Mesenchymal stem cell (in vitro differentiated cells and primary cell): ENCODE measurements at regions not wholly inside any gene's neighbourhood (a gene's known extent, or its start where the extent isn't known, plus 50 kb on each side); places are given as distances from the start of the nearest gene placed in this dataset.
"Not testable (repeated sequence)": the region's sequence is repeated elsewhere in the genome, so short reads cannot be mapped to it uniquely, and the experiment has no call there.

Experiments
- DNase-seq: peaks from one replicate; pipeline ENCODE4 v3.0.0-alpha.2; 2013
- H2AFZ ChIP-seq: one replicate; pipeline ENCODE4 v1.6.1; 2013; ENCODE audit warnings: low read depth, mild to moderate bottlenecking, control low read depth, inconsistent platforms, low read length, moderate library complexity
- H2AK5ac ChIP-seq: 2 replicates; pipeline ENCODE4 v1.6.1; 2013; ENCODE audit warnings: low read length, moderate library complexity, mild to moderate bottlenecking, inconsistent platforms; ENCODE audit not compliant: severe bottlenecking
- H2BK120ac ChIP-seq: one replicate; pipeline ENCODE4 v1.6.1; 2013; ENCODE audit warnings: low read depth, mild to moderate bottlenecking, inconsistent platforms, low read length, moderate library complexity
- H2BK12ac ChIP-seq, 2 experiments: one replicate each; pipeline ENCODE4 v1.6.1; 2013; ENCODE audit warnings: inconsistent platforms in 2 of 2, low read length in 2 of 2, mild to moderate bottlenecking in 2 of 2, moderate library complexity in 2 of 2, control low read depth in 1 of 2
- H2BK15ac ChIP-seq: one replicate; pipeline ENCODE4 v1.6.1; 2013; ENCODE audit warnings: mild to moderate bottlenecking, low read depth, inconsistent platforms; ENCODE audit not compliant: poor library complexity, severe bottlenecking
- H2BK5ac ChIP-seq: 2 replicates; pipeline ENCODE4 v1.6.1; 2013; ENCODE audit warnings: low read depth, mild to moderate bottlenecking, low read length, control low read depth, inconsistent platforms; ENCODE audit not compliant: poor library complexity, severe bottlenecking
- H3K14ac ChIP-seq, 2 experiments: one replicate each; pipeline ENCODE4 v1.6.1; 2013; ENCODE audit warnings: inconsistent platforms in 2 of 2, low read length in 2 of 2, control low read depth in 1 of 2, mild to moderate bottlenecking in 1 of 2, moderate library complexity in 1 of 2
- H3K18ac ChIP-seq, 2 experiments: one replicate each; pipeline ENCODE4 v1.6.1; 2013; ENCODE audit warnings: inconsistent platforms in 2 of 2, low read length in 2 of 2, control low read depth in 1 of 2, low read depth in 1 of 2, mild to moderate bottlenecking in 1 of 2
- H3K23ac ChIP-seq, 2 experiments: one replicate each; pipeline ENCODE4 v1.6.1; 2013; ENCODE audit warnings: inconsistent platforms in 2 of 2, low read length in 2 of 2, mild to moderate bottlenecking in 2 of 2, moderate library complexity in 2 of 2, control low read depth in 1 of 2
- H3K27ac ChIP-seq: 2 replicates; pipeline ENCODE4 v1.5.1; 2013; ENCODE audit warnings: mild to moderate bottlenecking, moderate library complexity, low read length, control low read depth, inconsistent platforms; ENCODE audit not compliant: poor library complexity, severe bottlenecking
- H3K27me3 ChIP-seq, 2 experiments: 2 replicates each; pipeline versions ENCODE4 v1.6.1 to v1.7.0; 2013; ENCODE audit warnings: low read length in 2 of 2, mild to moderate bottlenecking in 2 of 2, moderate library complexity in 2 of 2, control low read depth in 1 of 2, inconsistent platforms in 1 of 2; ENCODE audit not compliant: control insufficient read depth in 1 of 2, insufficient read depth in 1 of 2
- H3K36me3 ChIP-seq, 2 experiments: 2 replicates each; pipeline versions ENCODE4 v1.6.1 to v1.7.0; 2013; ENCODE audit warnings: low read length in 2 of 2, control low read depth in 1 of 2, inconsistent platforms in 1 of 2, low read depth in 1 of 2, mild to moderate bottlenecking in 1 of 2; ENCODE audit not compliant: insufficient read depth in 2 of 2, control insufficient read depth in 1 of 2
- H3K4ac ChIP-seq, 2 experiments: one replicate each; pipeline ENCODE4 v1.6.1; 2013; ENCODE audit warnings: inconsistent platforms in 2 of 2, low read length in 2 of 2, mild to moderate bottlenecking in 2 of 2, moderate library complexity in 2 of 2, control low read depth in 1 of 2, low read depth in 1 of 2
- H3K4me1 ChIP-seq: 2 replicates; pipeline ENCODE4 v1.6.1; 2013; ENCODE audit warnings: low read depth, low read length, control low read depth; ENCODE audit not compliant: control insufficient read depth, insufficient read depth
- H3K4me2 ChIP-seq: 2 replicates; pipeline ENCODE4 v1.6.1; 2013; ENCODE audit warnings: low read length, mild to moderate bottlenecking, inconsistent platforms; ENCODE audit not compliant: poor library complexity, severe bottlenecking
- H3K4me3 ChIP-seq, 2 experiments: 2 replicates each; pipeline versions ENCODE4 v1.5.1 to v1.7.0; 2013; ENCODE audit warnings: low read length in 2 of 2, mild to moderate bottlenecking in 2 of 2, control low read depth in 1 of 2, low read depth in 1 of 2; ENCODE audit not compliant: insufficient read depth in 1 of 2
- H3K79me1 ChIP-seq: replicated peaks from 2 replicates; pipeline ENCODE4 v1.6.1; 2013; ENCODE audit warnings: mild to moderate bottlenecking, control low read depth, low read length, inconsistent platforms; ENCODE audit not compliant: poor library complexity, severe bottlenecking
- H3K9ac ChIP-seq: 2 replicates; pipeline ENCODE4 v1.7.0; 2013; ENCODE audit warnings: mild to moderate bottlenecking, low read length, moderate library complexity
- H3K9me3 ChIP-seq: 2 replicates; pipeline ENCODE4 v1.7.0; 2013; ENCODE audit warnings: mild to moderate bottlenecking, low read length; ENCODE audit not compliant: control insufficient read depth
- H4K8ac ChIP-seq: one replicate; pipeline ENCODE4 v1.6.1; 2013; ENCODE audit warnings: inconsistent platforms, mild to moderate bottlenecking, low read length, moderate library complexity
- H4K91ac ChIP-seq: one replicate; pipeline ENCODE4 v1.6.1; 2013; ENCODE audit warnings: mild to moderate bottlenecking, low read length, inconsistent platforms
- WGBS: methylation state at CpG from one replicate; pipeline ENCODE4 v1.1.7; 2013; ENCODE audit warnings: mixed read lengths; 5-methylcytosine and 5-hydroxymethylcytosine counted together

- not testable (repeated sequence) for DNase-seq, H3K4me3 ChIP-seq, H3K18ac ChIP-seq, H3K4ac ChIP-seq, H2AK5ac ChIP-seq, H2BK120ac ChIP-seq, H2AFZ ChIP-seq, H3K27ac ChIP-seq, H3K4me2 ChIP-seq, H4K8ac ChIP-seq, H2BK12ac ChIP-seq, H3K27me3 ChIP-seq, H3K36me3 ChIP-seq, H4K91ac ChIP-seq, H2BK5ac ChIP-seq, H2BK15ac ChIP-seq, H3K4me1 ChIP-seq, H3K9me3 ChIP-seq, H3K79me1 ChIP-seq, H3K9ac ChIP-seq, H3K23ac ChIP-seq, H3K14ac ChIP-seq
- WGBS: 69% methylated on average over 4 of the region's 4 CpGs
These were observed 380.2 kb upstream of the SLC7A11 start for GRCh38 chr4:138622362-138622761.

GRCh38 chr4:138616775-138617174 is 374.6 kb upstream of the SLC7A11 start:
- peak; percentile 35 for DNase-seq
- Histone ChIP-seq H2BK5ac (no peak overlapping the region), H3K27ac (no peak overlapping the region), H4K91ac (no peak overlapping the region), H2AK5ac (no peak overlapping the region), H3K79me1 (no peaks in the 10 kb centered on the region), H3K9ac (no peak overlapping the region), H3K23ac (no peak overlapping the region), H3K4me2 (no peak overlapping the region), H2BK120ac (no peak overlapping the region), H3K4me1 (peaks cover 1% of the 10 kb centered on the region), H3K4me3 (no peak overlapping the region), H4K8ac (no peak overlapping the region), H3K9me3 (no peaks in the 10 kb centered on the region), H2BK15ac (no peak overlapping the region), H3K4ac (no peak overlapping the region), H2BK12ac (no peak overlapping the region), H3K14ac (no peak overlapping the region), H3K18ac (no peak overlapping the region), H2AFZ (no peak overlapping the region), H3K27me3 (no peaks in the 10 kb centered on the region), H3K36me3 (no peaks in the 10 kb centered on the region)
- no CpG with 5 or more reads among the region's 2 CpGs for WGBS

DNA sequence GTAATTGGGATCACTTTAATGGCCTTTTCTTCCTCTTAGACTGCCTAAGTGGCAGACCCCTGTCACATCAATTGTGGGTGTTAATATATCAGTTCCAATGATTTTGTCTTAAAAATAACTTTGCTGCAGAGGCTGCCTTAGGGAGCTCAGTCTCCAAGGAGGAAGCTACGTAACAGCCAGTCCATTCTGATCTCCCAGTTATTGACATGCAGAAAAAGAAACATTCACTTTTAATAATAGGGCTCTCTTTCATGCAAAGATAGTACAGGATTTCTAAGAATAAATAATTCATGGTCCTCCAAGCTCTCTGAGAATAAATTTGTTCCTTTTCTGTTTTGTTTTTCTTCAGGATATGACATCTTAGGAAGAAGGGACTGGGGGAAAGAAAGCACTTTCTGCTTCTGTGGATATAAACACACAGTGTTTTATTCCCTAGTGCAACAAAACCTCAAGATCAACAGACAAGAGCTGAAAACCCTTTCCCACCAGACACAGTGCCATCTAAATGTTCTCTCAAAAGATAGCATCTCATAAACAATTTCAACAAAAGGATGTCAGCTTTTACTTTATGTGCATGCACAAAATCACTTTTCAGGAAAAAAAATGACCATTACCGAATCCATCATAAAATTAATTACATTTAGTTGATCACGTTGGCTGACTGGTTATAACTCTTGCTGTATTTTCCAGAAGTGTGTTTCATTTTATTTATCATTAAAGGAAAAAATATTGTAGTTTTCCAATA is 372.4 kb upstream of the SLC7A11 start:
- no peaks in the 10 kb centered on the region for H3K9me3 ChIP-seq
- no peak overlapping the region for H3K4me3 ChIP-seq
- H2BK12ac ChIP-seq: no peak overlapping the region
- H3K18ac ChIP-seq: no peak overlapping the region
- H4K91ac ChIP-seq: no peak overlapping the region
- H3K4me2 ChIP-seq: no peak overlapping the region
- H4K8ac ChIP-seq: no peak overlapping the region
- no peak overlapping the region for H2BK15ac ChIP-seq
- peaks cover 5% of the 10 kb centered on the region for H3K4me1 ChIP-seq
- no peaks in the 10 kb centered on the region for H3K79me1 ChIP-seq
- no peaks in the 10 kb centered on the region for H3K36me3 ChIP-seq
- no peak overlapping the region for H3K14ac ChIP-seq
- H3K23ac ChIP-seq: no peak overlapping the region
- no peak overlapping the region for H2AFZ ChIP-seq
- WGBS: 60% methylated on average over 1 of the region's 3 CpGs
- H3K27me3 ChIP-seq: no peaks in the 10 kb centered on the region
- no peak overlapping the region for H3K4ac ChIP-seq
- no peak overlapping the region for H3K27ac ChIP-seq
- H3K9ac ChIP-seq: no peak overlapping the region
- H2BK120ac ChIP-seq: no peak overlapping the region
- no peak overlapping the region for H2AK5ac ChIP-seq
- no peak overlapping the region for H2BK5ac ChIP-seq
- peak; percentile 42 for DNase-seq

GRCh38 chr4:138612428-138612827 is 370.3 kb upstream of the SLC7A11 start:
- Histone ChIP-seq H2BK5ac (no peak overlapping the region), H2AFZ (no peak overlapping the region), H2BK120ac (no peak overlapping the region), H3K36me3 (no peaks in the 10 kb centered on the region), H3K9me3 (no peaks in the 10 kb centered on the region), H3K18ac (no peak overlapping the region), H2BK15ac (no peak overlapping the region), H3K23ac (no peak overlapping the region), H3K27me3 (no peaks in the 10 kb centered on the region), H3K4me1 (peaks cover 6% of the 10 kb centered on the region), H3K4me3 (no peak overlapping the region), H4K91ac (no peak overlapping the region), H2AK5ac (no peak overlapping the region), H3K9ac (no peak overlapping the region), H4K8ac (no peak overlapping the region), H2BK12ac (no peak overlapping the region), H3K4me2 (no peak overlapping the region), H3K79me1 (no peaks in the 10 kb centered on the region), H3K4ac (no peak overlapping the region), H3K27ac (no peak overlapping the region), H3K14ac (no peak overlapping the region)
- 100% methylated on average over 1 of the region's 1 CpG for whole genome bisulfite sequencing
- DNase-seq: no peak
